KMS-11 (cell line): ENCODE measurements at regions not wholly inside any gene's neighbourhood (a gene's known extent, or its start where the extent isn't known, plus 50 kb on each side); places are given as distances from the start of the nearest gene placed in this dataset.

Experiments used
- H2AFZ ChIP-seq: fragments of 200-600 bp; sonication (generic); 2 replicates; pipeline ENCODE4 v1.6.1; 2016; ENCODE audit warnings: antibody characterized with exemption, mixed run types, low read depth
- H3K27ac ChIP-seq: fragments of 200-600 bp; sonication (generic); 2 replicates; pipeline ENCODE4 v1.6.1; 2016; ENCODE audit warnings: mild to moderate bottlenecking, mixed run types
- H3K27me3 ChIP-seq: fragments of 200-600 bp; sonication (generic); 2 replicates; pipeline ENCODE4 v1.6.1; 2017; ENCODE audit warnings: mild to moderate bottlenecking, low read depth, mixed run types, moderate library complexity; ENCODE audit not compliant: insufficient read depth
- H3K36me3 ChIP-seq: fragments of 200-600 bp; sonication (generic); 2 replicates; pipeline ENCODE4 v1.6.1; 2017; ENCODE audit warnings: mild to moderate bottlenecking, mixed run types; ENCODE audit not compliant: insufficient read depth
- H3K4me1 ChIP-seq: fragments of 200-600 bp; sonication (generic); 2 replicates; pipeline ENCODE4 v1.6.1; 2016; ENCODE audit warnings: mild to moderate bottlenecking, low read depth, mixed run types; ENCODE audit not compliant: poor library complexity, severe bottlenecking
- H3K4me2 ChIP-seq: fragments of 200-600 bp; sonication (generic); 2 replicates; pipeline ENCODE4 v1.7.0; 2016; ENCODE audit warnings: mild to moderate bottlenecking, mixed run types
- H3K4me3 ChIP-seq: fragments of 200-600 bp; sonication (generic); IDR thresholded peaks from 2 replicates; pipeline ENCODE4 v1.6.1; 2017; ENCODE audit warnings: low read depth, low read length, mixed read lengths; ENCODE audit not compliant: insufficient read depth
- H3K79me2 ChIP-seq: fragments of 200-600 bp; sonication (generic); 2 replicates; pipeline ENCODE4 v1.6.1; 2016; ENCODE audit warnings: low read depth, mixed run types; ENCODE audit not compliant: insufficient read depth
- H3K9ac ChIP-seq: fragments of 200-600 bp; sonication (generic); 2 replicates; pipeline ENCODE4 v1.6.1; 2016; ENCODE audit warnings: mild to moderate bottlenecking, mixed run types
- H4K20me1 ChIP-seq: fragments of 200-600 bp; sonication (generic); 2 replicates; pipeline ENCODE4 v1.6.1; 2016; ENCODE audit warnings: mild to moderate bottlenecking, mixed run types; ENCODE audit not compliant: insufficient read depth
- CTCF ChIP-seq: fragments of 200-600 bp; sonication (generic); conservative IDR thresholded peaks from 2 replicates; pipeline ENCODE4 v1.6.1; 2017; ENCODE audit warnings: low read depth, mild to moderate bottlenecking, antibody characterized with exemption, low read length, moderate library complexity, mixed read lengths

- no peak overlapping the region for H3K9ac ChIP-seq
- no peak overlapping the region for H3K27ac ChIP-seq
- H3K79me2 ChIP-seq, result no peaks in the 10 kb centered on the region
- no peaks in the 10 kb centered on the region for H4K20me1 ChIP-seq
- no peaks in the 10 kb centered on the region for H3K4me1 ChIP-seq
- no peaks in the 10 kb centered on the region for H3K36me3 ChIP-seq
- H3K4me2 ChIP-seq, result no peak overlapping the region
- H2AFZ ChIP-seq, result no peak overlapping the region
- H3K27me3 ChIP-seq, result no peaks in the 10 kb centered on the region
- no peak for TF ChIP-seq CTCF
- no peak overlapping the region for H3K4me3 ChIP-seq
Observed at GRCh38 chr5:91998774-91999173, 615.7 kb upstream of the ARRDC3 start.

- no peaks in the 10 kb centered on the region for H3K4me1 ChIP-seq
- no peak for TF ChIP-seq CTCF
- H3K27ac ChIP-seq, result no peak overlapping the region
- H3K9ac ChIP-seq, result no peak overlapping the region
- no peaks in the 10 kb centered on the region for H4K20me1 ChIP-seq
- no peak overlapping the region for H3K4me3 ChIP-seq
- H3K4me2 ChIP-seq, result no peak overlapping the region
- no peaks in the 10 kb centered on the region for H3K36me3 ChIP-seq
- H3K79me2 ChIP-seq, result no peaks in the 10 kb centered on the region
- H3K27me3 ChIP-seq, result no peaks in the 10 kb centered on the region
- no peak overlapping the region for H2AFZ ChIP-seq
Observed at GRCh38 chr5:91983869-91984268, 600.8 kb upstream of the ARRDC3 start.

DNA sequence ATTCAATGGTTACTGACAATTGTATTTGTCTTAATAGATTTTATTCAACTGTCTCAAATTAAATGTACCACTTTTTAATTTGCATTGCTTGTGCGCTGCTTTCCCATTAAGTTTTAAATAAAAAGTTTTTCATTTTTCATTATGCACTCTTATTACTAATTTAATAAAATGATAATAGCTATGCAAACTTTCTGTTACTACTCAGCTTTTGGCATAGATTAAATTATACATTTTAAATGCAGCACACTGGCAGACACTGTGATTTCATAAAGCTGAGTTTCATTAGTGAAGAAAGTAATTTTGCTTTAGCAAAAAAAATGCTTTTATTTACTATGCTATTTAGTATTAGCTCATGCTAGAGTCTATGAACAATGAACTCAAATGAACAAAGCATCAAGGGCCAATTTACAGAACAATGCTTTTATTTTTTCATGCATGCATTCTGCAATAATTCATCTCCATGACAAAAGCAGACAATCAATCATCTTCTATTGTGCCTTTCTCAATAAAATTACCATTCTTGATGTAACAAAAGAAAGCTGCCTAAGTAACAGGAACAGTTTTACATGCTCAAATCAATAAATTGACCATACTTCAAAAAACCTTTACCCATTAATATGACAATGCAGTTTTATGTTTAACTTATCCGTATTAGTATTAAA, 595.2 kb upstream of the ARRDC3 start:
- no peak overlapping the region for H3K4me3 ChIP-seq
- no peaks in the 10 kb centered on the region for H3K27me3 ChIP-seq
- no peaks in the 10 kb centered on the region for H4K20me1 ChIP-seq
- H3K9ac ChIP-seq, result no peak overlapping the region
- no peak for TF ChIP-seq CTCF
- no peaks in the 10 kb centered on the region for H3K4me1 ChIP-seq
- no peak overlapping the region for H3K27ac ChIP-seq
- no peaks in the 10 kb centered on the region for H3K79me2 ChIP-seq
- H2AFZ ChIP-seq, result no peak overlapping the region
- no peaks in the 10 kb centered on the region for H3K36me3 ChIP-seq
- H3K4me2 ChIP-seq, result no peak overlapping the region

- Histone ChIP-seq H3K79me2 (no peaks in the 10 kb centered on the region), H4K20me1 (no peaks in the 10 kb centered on the region), H3K27ac (no peak overlapping the region), H3K9ac (no peak overlapping the region), H3K4me1 (no peaks in the 10 kb centered on the region), H3K4me3 (no peak overlapping the region), H3K36me3 (no peaks in the 10 kb centered on the region), H3K27me3 (no peaks in the 10 kb centered on the region), H2AFZ (no peak overlapping the region), H3K4me2 (no peak overlapping the region)
- TF ChIP-seq CTCF, result no peak
Observed at GRCh38 chr5:91977579-91977978, 594.5 kb upstream of the ARRDC3 start.
